HG03095 (cell line): ENCODE measurements at regions not wholly inside any gene's neighbourhood (a gene's known extent, or its start where the extent isn't known, plus 50 kb on each side); places are given as distances from the start of the nearest gene placed in this dataset.
"Not testable (repeated sequence)": the region's sequence is repeated elsewhere in the genome, so short reads cannot be mapped to it uniquely, and the experiment has no call there.

Experiments
- ATAC-seq: cut with Tn5 transposase; IDR thresholded peaks from one replicate; pipeline ENCODE4 v1.9.1; 2021; ENCODE audit warnings: moderate library complexity; ENCODE audit not compliant: unreplicated experiment

GRCh38 chr9:7739595-7739994 lies 60.0 kb downstream of the DMAC1 start:
- ATAC-seq, result no peak

GRCh38 chr9:7735311-7735710 lies 64.3 kb downstream of the DMAC1 start:
- ATAC-seq, result no peak

GRCh38 chr9:7730164-7730445 lies 69.5 kb downstream of the DMAC1 start:
- no peak for ATAC-seq

- ATAC-seq, result no peak
Measured at GRCh38 chr9:7729371-7730163, 70.0 kb downstream of the DMAC1 start.

- ATAC-seq, result no peak
Measured at GRCh38 chr9:7721291-7721690, 78.3 kb downstream of the DMAC1 start.

GRCh38 chr9:7713088-7713487 lies 86.5 kb downstream of the DMAC1 start:
- not testable (repeated sequence) for ATAC-seq

GRCh38 chr9:7710686-7711085 lies 88.9 kb downstream of the DMAC1 start:
- ATAC-seq, result no peak

GRCh38 chr9:7707934-7708333 lies 91.6 kb downstream of the DMAC1 start:
- ATAC-seq, result no peak

GRCh38 chr9:7704543-7704942 lies 95.0 kb downstream of the DMAC1 start:
- ATAC-seq, result no peak

GRCh38 chr9:7691909-7692308 lies 107.7 kb downstream of the DMAC1 start:
- no peak for ATAC-seq

- no peak for ATAC-seq
Measured at GRCh38 chr9:7690014-7690413, 109.6 kb downstream of the DMAC1 start.

- no peak for ATAC-seq
Measured at GRCh38 chr9:7688626-7689025, 111.0 kb downstream of the DMAC1 start.

GRCh38 chr9:7676609-7677156 lies 122.9 kb downstream of the DMAC1 start:
- ATAC-seq, result no peak

GRCh38 chr9:7671847-7672246 lies 127.7 kb downstream of the DMAC1 start:
- no peak for ATAC-seq

- ATAC-seq, result no peak
Measured at GRCh38 chr9:7668541-7668940, 131.0 kb downstream of the DMAC1 start.

GRCh38 chr9:7665874-7666273 lies 133.7 kb downstream of the DMAC1 start:
- ATAC-seq, result no peak

GRCh38 chr9:7659766-7660165 lies 139.8 kb downstream of the DMAC1 start:
- ATAC-seq, result no peak

GRCh38 chr9:7656636-7657035 lies 142.9 kb downstream of the DMAC1 start:
- ATAC-seq, result no peak

- ATAC-seq, result no peak
Measured at GRCh38 chr9:7653262-7653661, 146.3 kb downstream of the DMAC1 start.

- no peak for ATAC-seq
Measured at GRCh38 chr9:7640231-7640630, 159.3 kb downstream of the DMAC1 start.

GRCh38 chr9:7639471-7639870 lies 160.1 kb downstream of the DMAC1 start:
- no peak for ATAC-seq

GRCh38 chr9:7636838-7637467 lies 162.6 kb downstream of the DMAC1 start:
- no peak for ATAC-seq

- no peak for ATAC-seq
Measured at GRCh38 chr9:7636309-7636708, 163.3 kb downstream of the DMAC1 start.
